Neuronal stem cell (in vitro differentiated cells): ENCODE measurements at regions not wholly inside any gene's neighbourhood (a gene's known extent, or its start where the extent isn't known, plus 50 kb on each side); places are given as distances from the start of the nearest gene placed in this dataset.
"Not testable (repeated sequence)": the region's sequence is repeated elsewhere in the genome, so short reads cannot be mapped to it uniquely, and the experiment has no call there.

Experiments
- DNase-seq: peaks from one replicate; pipeline ENCODE4 v3.0.0-alpha.2; 2013; ENCODE audit warnings: low spot score
- H2AFZ ChIP-seq: one replicate; pipeline ENCODE4 v1.6.1; 2013; ENCODE audit warnings: mild to moderate bottlenecking, low read length, inconsistent platforms
- H2AK5ac ChIP-seq: 2 replicates; pipeline ENCODE4 v1.6.1; 2013; ENCODE audit warnings: low read depth, mild to moderate bottlenecking, inconsistent platforms, low read length, moderate library complexity, mixed read lengths
- H2BK120ac ChIP-seq: 2 replicates; pipeline ENCODE4 v1.6.1; 2013; ENCODE audit warnings: low read depth, mild to moderate bottlenecking, inconsistent platforms, low read length, moderate library complexity, mixed read lengths
- H2BK12ac ChIP-seq: one replicate; pipeline ENCODE4 v1.6.1; 2013; ENCODE audit warnings: low read length, inconsistent platforms
- H2BK15ac ChIP-seq: 2 replicates; pipeline ENCODE4 v1.6.1; 2013; ENCODE audit warnings: mild to moderate bottlenecking, low read length, inconsistent platforms, mixed read lengths
- H2BK5ac ChIP-seq: one replicate; pipeline ENCODE4 v1.6.1; 2013; ENCODE audit warnings: inconsistent platforms, mild to moderate bottlenecking, low read length, moderate library complexity
- H3K14ac ChIP-seq: one replicate; pipeline ENCODE4 v1.6.1; 2013; ENCODE audit warnings: low read length, inconsistent platforms
- H3K18ac ChIP-seq: 2 replicates; pipeline ENCODE4 v1.6.1; 2013; ENCODE audit warnings: low read length, inconsistent platforms
- H3K23ac ChIP-seq: 2 replicates; pipeline ENCODE4 v1.6.1; 2013; ENCODE audit warnings: low read depth, mild to moderate bottlenecking, mixed read lengths, low read length, inconsistent platforms; ENCODE audit not compliant: poor library complexity
- H3K27ac ChIP-seq: replicated peaks from 3 replicates; pipeline ENCODE4 v1.5.1; 2013; ENCODE audit warnings: low read length, inconsistent platforms
- H3K27me3 ChIP-seq, 3 experiments: 2 replicates each; pipeline ENCODE4 v1.6.1; 2013; ENCODE audit warnings: low read length in 3 of 3, mild to moderate bottlenecking in 2 of 3, inconsistent platforms in 1 of 3, low read depth in 1 of 3, mixed read lengths in 1 of 3, moderate library complexity in 1 of 3; ENCODE audit not compliant: control insufficient read depth in 3 of 3, insufficient read depth in 3 of 3
- H3K36me3 ChIP-seq, 2 donors: replicated peaks in 1 of 2; 2 replicates each; pipeline ENCODE4 v1.6.1; 2013; ENCODE audit warnings: low read length in 2 of 2; ENCODE audit not compliant: control insufficient read depth in 2 of 2, insufficient read depth in 2 of 2
- H3K4ac ChIP-seq: 2 replicates; pipeline ENCODE4 v1.6.1; 2013; ENCODE audit warnings: inconsistent platforms, mild to moderate bottlenecking, low read length, moderate library complexity
- H3K4me1 ChIP-seq, 2 donors: 1 replicate in 1 of 2; 2 replicates in 1 of 2; pipeline ENCODE4 v1.6.1; 2013; ENCODE audit warnings: low read length in 2 of 2, low read depth in 1 of 2; ENCODE audit not compliant: control insufficient read depth in 2 of 2, insufficient read depth in 1 of 2
- H3K4me2 ChIP-seq: one replicate; pipeline ENCODE4 v1.6.1; 2013; ENCODE audit warnings: mild to moderate bottlenecking, low read length, inconsistent platforms; ENCODE audit not compliant: insufficient read depth, poor library complexity, severe bottlenecking
- H3K4me3 ChIP-seq, 2 donors: 2 replicates each; pipeline ENCODE4 v1.5.1; 2013; ENCODE audit warnings: low read length in 2 of 2, mild to moderate bottlenecking in 2 of 2, inconsistent platforms in 1 of 2, moderate library complexity in 1 of 2
- H3K79me1 ChIP-seq: one replicate; pipeline ENCODE4 v1.6.1; 2013; ENCODE audit warnings: low read depth, mild to moderate bottlenecking, inconsistent platforms, low read length, moderate library complexity
- H3K9ac ChIP-seq: one replicate; pipeline ENCODE4 v1.6.1; 2013; ENCODE audit warnings: mild to moderate bottlenecking, low read depth, low read length, inconsistent platforms; ENCODE audit not compliant: poor library complexity
- H3K9me3 ChIP-seq, 2 donors: replicated peaks in 1 of 2; 2 replicates each; pipeline versions ENCODE3 to v1.6.1; 2013; ENCODE audit warnings: low read length in 2 of 2, mild to moderate bottlenecking in 2 of 2, inconsistent platforms in 1 of 2, low read depth in 1 of 2, mixed read lengths in 1 of 2, moderate library complexity in 1 of 2; ENCODE audit not compliant: control insufficient read depth in 2 of 2, insufficient read depth in 1 of 2
- H4K8ac ChIP-seq: one replicate; pipeline ENCODE4 v1.6.1; 2013; ENCODE audit warnings: low read depth, mild to moderate bottlenecking, inconsistent platforms, low read length, moderate library complexity
- H4K91ac ChIP-seq: one replicate; pipeline ENCODE4 v1.6.1; 2013; ENCODE audit warnings: low read length, low read depth, mild to moderate bottlenecking, inconsistent platforms; ENCODE audit not compliant: poor library complexity
- WGBS, 2 donors: extraction: QIAGEN DNeasy Blood & Tissue Kit; methylation state at CpG; one replicate each; pipeline ENCODE4 v1.1.7; 2013; ENCODE audit warnings: missing lambda C conversion rate in 2 of 2, mixed read lengths in 1 of 2; ENCODE audit not compliant: insufficient read length in 2 of 2, insufficient replicate concordance in 1 of 2; ENCODE audit errors: extremely low coverage in 2 of 2; 5-methylcytosine and 5-hydroxymethylcytosine counted together

DNA sequence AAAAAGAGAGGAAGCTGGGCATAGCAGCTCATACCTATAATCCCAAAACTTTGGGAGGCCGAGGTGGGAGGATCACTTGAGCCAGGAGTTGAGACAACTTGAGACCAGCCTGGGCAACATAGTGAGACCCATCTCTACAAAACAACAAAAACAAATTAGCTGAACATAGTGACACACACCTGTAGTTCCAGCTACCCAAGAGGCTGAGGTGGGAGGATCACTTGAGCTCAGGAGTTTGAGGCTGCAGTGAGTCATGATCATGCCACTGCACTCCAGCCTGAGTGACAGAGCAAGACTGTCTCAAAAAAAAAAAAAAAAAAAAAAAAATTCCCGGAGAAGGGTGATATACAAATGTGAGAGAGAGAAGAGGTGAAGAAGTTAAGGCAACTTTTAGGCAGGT is 143.8 kb downstream of the GLUL start:
- H3K4me2 ChIP-seq, H2BK5ac ChIP-seq, H3K4ac ChIP-seq, H3K18ac ChIP-seq, H3K27me3 ChIP-seq, H3K23ac ChIP-seq, H3K36me3 ChIP-seq, H3K9me3 ChIP-seq, H2BK15ac ChIP-seq, H2AK5ac ChIP-seq, H2BK120ac ChIP-seq, DNase-seq, H3K9ac ChIP-seq, H3K14ac ChIP-seq, H3K4me1 ChIP-seq, H4K8ac ChIP-seq, H2AFZ ChIP-seq, H3K79me1 ChIP-seq, H2BK12ac ChIP-seq, H3K4me3 ChIP-seq, H4K91ac ChIP-seq, H3K27ac ChIP-seq: not testable (repeated sequence)
- WGBS, 2 donors, result no CpG with 5 or more reads among the region's 2 CpGs

DNA sequence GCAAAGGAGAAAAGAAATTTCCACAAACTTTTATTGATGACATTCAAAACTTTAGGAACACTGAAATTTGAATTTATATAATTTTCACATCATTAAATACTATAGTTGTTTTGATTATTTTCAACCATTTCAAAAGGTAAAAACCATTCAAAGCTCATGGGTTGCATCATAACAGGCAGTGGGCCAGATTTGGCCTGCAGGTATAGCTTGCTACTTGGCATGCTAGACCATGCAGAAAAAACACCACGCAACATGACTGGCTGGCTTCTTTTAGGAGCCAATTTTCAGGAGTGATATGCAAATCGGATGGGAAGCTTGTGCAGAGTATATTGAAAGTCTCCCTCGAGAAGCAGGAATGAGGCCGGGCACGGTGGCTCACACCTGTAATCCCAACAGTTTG is 144.8 kb downstream of the GLUL start:
- Histone ChIP-seq H3K18ac (no peak overlapping the region), H3K14ac (no peak overlapping the region), H3K79me1 (no peaks in the 10 kb centered on the region), H3K4ac (no peak overlapping the region), H4K91ac (no peak overlapping the region), H2AFZ (no peak overlapping the region), H2BK12ac (no peak overlapping the region), H3K9ac (no peak overlapping the region), H3K4me2 (no peak overlapping the region), H4K8ac (no peak overlapping the region), H2AK5ac (no peak overlapping the region), H3K23ac (no peak overlapping the region), H3K27ac (no peak overlapping the region), H3K27me3 (peaks cover 0 to 5% (median 2%) of the 10 kb centered on the region in 3 experiments), H3K4me1 (peaks cover 0 to 2% of the 10 kb centered on the region in 2 donors), H3K4me3 (no peak overlapping the region), H2BK15ac (no peak overlapping the region), H2BK5ac (no peak overlapping the region), H3K9me3 (no peaks in the 10 kb centered on the region), H2BK120ac (no peak overlapping the region), H3K36me3 (no peaks in the 10 kb centered on the region)
- WGBS, 2 donors, result no CpG with 5 or more reads among the region's 5 CpGs
- no peak for DNase-seq

DNA sequence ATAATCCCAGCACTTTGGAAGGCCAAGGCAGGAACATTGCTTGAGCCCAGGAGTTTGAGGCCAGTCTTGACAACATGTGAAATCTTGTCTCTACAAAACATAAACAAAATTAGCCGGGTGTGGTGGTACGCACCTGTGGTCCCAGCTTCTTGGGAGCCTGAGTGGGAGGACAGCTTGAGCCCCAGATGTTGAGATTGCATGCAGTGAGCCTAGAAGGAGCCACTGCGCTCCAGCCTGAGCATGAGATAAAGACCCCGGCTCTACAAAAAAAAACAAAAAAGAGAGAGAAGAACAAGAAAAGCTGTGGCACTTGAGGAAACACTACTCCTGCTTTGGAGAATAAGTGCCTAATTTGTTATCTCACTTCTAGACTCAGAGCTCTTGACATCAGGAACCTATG is 146.6 kb downstream of the GLUL start:
- H2AK5ac ChIP-seq, result no peak overlapping the region
- H3K18ac ChIP-seq, result no peak overlapping the region
- no peak overlapping the region for H2BK5ac ChIP-seq
- no peak overlapping the region for H3K4me2 ChIP-seq
- peaks cover 0 to 2% of the 10 kb centered on the region in 2 donors for H3K4me1 ChIP-seq
- H3K9me3 ChIP-seq, result no peaks in the 10 kb centered on the region
- WGBS, 2 donors, result no CpG with 5 or more reads among the region's 4 CpGs
- no peak overlapping the region for H3K4ac ChIP-seq
- no peaks in the 10 kb centered on the region for H3K79me1 ChIP-seq
- H2AFZ ChIP-seq, result no peak overlapping the region
- no peak overlapping the region for H3K27ac ChIP-seq
- no peaks in the 10 kb centered on the region for H3K36me3 ChIP-seq
- no peak overlapping the region for H2BK12ac ChIP-seq
- no peak overlapping the region for H3K9ac ChIP-seq
- H2BK15ac ChIP-seq, result no peak overlapping the region
- H4K8ac ChIP-seq, result no peak overlapping the region
- H3K27me3 ChIP-seq, result peaks cover 0 to 20% (median 2%) of the 10 kb centered on the region in 3 experiments
- H4K91ac ChIP-seq, result no peak overlapping the region
- no peak overlapping the region for H3K4me3 ChIP-seq
- no peak overlapping the region for H2BK120ac ChIP-seq
- no peak overlapping the region for H3K23ac ChIP-seq
- no peak for DNase-seq
- no peak overlapping the region for H3K14ac ChIP-seq

DNA sequence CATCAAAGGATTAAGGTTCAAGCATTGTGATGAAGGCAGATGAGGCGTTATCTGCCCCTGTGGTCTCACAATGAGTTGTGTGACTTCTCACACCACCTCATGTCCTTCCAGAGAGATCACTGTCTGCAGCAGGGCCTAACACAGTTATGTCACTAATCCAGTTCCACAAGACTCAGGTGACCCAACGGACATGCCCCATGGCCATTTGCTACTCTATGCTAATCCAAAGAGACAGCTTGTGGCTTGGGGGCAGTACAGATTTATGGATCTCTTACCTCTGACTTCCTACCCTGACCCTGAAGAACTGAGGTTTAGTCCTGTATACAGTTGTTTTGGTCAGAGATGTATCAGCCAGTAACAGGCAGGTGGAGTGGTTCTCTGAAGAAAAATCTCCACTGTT is 147.1 kb downstream of the GLUL start:
- no peak overlapping the region for H2BK12ac ChIP-seq
- H2BK15ac ChIP-seq, result no peak overlapping the region
- no CpG with 5 or more reads among the region's 2 CpGs for WGBS, 2 donors
- no peak overlapping the region for H3K4me2 ChIP-seq
- H3K9me3 ChIP-seq, result no peaks in the 10 kb centered on the region
- H3K23ac ChIP-seq, result no peak overlapping the region
- no peaks in the 10 kb centered on the region for H3K79me1 ChIP-seq
- no peaks in the 10 kb centered on the region for H3K36me3 ChIP-seq
- H2BK120ac ChIP-seq, result no peak overlapping the region
- no peak overlapping the region for H2BK5ac ChIP-seq
- no peak overlapping the region for H3K4ac ChIP-seq
- H3K4me1 ChIP-seq, result peaks cover 0 to 2% of the 10 kb centered on the region in 2 donors
- no peak overlapping the region for H3K4me3 ChIP-seq
- peaks cover 0 to 22% (median 2%) of the 10 kb centered on the region in 3 experiments for H3K27me3 ChIP-seq
- no peak overlapping the region for H3K9ac ChIP-seq
- no peak overlapping the region for H4K8ac ChIP-seq
- no peak overlapping the region for H4K91ac ChIP-seq
- no peak overlapping the region for H2AK5ac ChIP-seq
- H3K18ac ChIP-seq, result peak overlapping the region; percentile 41
- no peak overlapping the region for H3K27ac ChIP-seq
- no peak overlapping the region for H2AFZ ChIP-seq
- H3K14ac ChIP-seq, result no peak overlapping the region
- no peak for DNase-seq
